NB4 (cell line): ENCODE measurements at regions not wholly inside any gene's neighbourhood (a gene's known extent, or its start where the extent isn't known, plus 50 kb on each side); places are given as distances from the start of the nearest gene placed in this dataset.

ENCODE experiments used
- CTCF ChIP-seq: IDR thresholded peaks from one replicate; pipeline ENCODE4 v1.5.1; 2012; ENCODE audit warnings: low read depth, low read length
- MYC ChIP-seq: IDR thresholded peaks from 2 replicates; pipeline ENCODE4 v1.6.1; 2011; ENCODE audit warnings: low read depth, low read length
- POLR2A ChIP-seq: IDR thresholded peaks from 2 replicates; pipeline ENCODE4 v1.6.1; 2011; ENCODE audit warnings: mild to moderate bottlenecking; ENCODE audit not compliant: insufficient read length; ENCODE audit errors: extremely low read depth
- TF ChIP-seq, protein P1 (sequence below): IDR thresholded peaks from 2 replicates; pipeline ENCODE4 v1.6.1; 2011; ENCODE audit warnings: low read depth, low read length

DNA sequence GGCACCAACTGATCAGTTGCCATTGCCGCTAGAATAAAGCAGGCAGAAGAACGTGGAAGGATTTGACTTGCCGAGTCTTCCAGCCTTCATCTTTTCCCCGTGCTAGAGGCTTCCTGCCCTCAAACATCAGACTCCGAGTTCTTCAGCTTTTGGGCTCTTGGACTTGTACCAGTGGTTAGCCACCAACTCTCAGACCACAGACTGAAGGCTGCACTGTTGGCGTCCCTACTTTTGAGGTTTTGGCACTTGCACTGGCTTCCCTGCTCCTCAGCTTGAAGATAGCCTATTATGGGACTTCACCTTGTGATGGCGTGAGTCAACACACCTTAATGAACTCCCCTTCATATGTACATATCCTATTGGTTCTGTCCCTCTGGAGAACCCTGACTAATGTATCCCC is 57.3 kb upstream of the KCND2 start:
- TF ChIP-seq POLR2A (no peak), CTCF (no peak), MYC (no peak)
- TF ChIP-seq, protein P1, sequence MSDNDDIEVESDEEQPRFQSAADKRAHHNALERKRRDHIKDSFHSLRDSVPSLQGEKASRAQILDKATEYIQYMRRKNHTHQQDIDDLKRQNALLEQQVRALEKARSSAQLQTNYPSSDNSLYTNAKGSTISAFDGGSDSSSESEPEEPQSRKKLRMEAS: no peak
